Trophoblast cell (in vitro differentiated cells and primary cell): ENCODE measurements at regions not wholly inside any gene's neighbourhood (a gene's known extent, or its start where the extent isn't known, plus 50 kb on each side); places are given as distances from the start of the nearest gene placed in this dataset.

ENCODE experiments used
- DNase-seq, 2 donors: peaks; one replicate each; pipeline ENCODE4 v3.0.0-alpha.2; 2016
- H2AFZ ChIP-seq: 2 replicates; pipeline ENCODE4 v1.6.1; 2013; ENCODE audit warnings: low read length, moderate library complexity, mild to moderate bottlenecking; ENCODE audit not compliant: insufficient read depth, poor library complexity
- H2AK5ac ChIP-seq: 2 replicates; pipeline ENCODE4 v1.6.1; 2013; ENCODE audit warnings: mild to moderate bottlenecking, low read length
- H2BK120ac ChIP-seq: 2 replicates; pipeline ENCODE4 v1.6.1; 2013; ENCODE audit warnings: low read length, mild to moderate bottlenecking, moderate library complexity; ENCODE audit not compliant: insufficient read depth, poor library complexity
- H2BK12ac ChIP-seq: 2 replicates; pipeline ENCODE4 v1.6.1; 2013; ENCODE audit warnings: mild to moderate bottlenecking, low read length, moderate library complexity
- H2BK5ac ChIP-seq: 2 replicates; pipeline ENCODE4 v1.6.1; 2013; ENCODE audit warnings: low read length, low read depth, moderate library complexity, mild to moderate bottlenecking; ENCODE audit not compliant: poor library complexity
- H3K14ac ChIP-seq: 2 replicates; pipeline ENCODE4 v1.6.1; 2013; ENCODE audit warnings: mild to moderate bottlenecking, low read length
- H3K18ac ChIP-seq: 2 replicates; pipeline ENCODE4 v1.6.1; 2013; ENCODE audit warnings: mild to moderate bottlenecking, low read length
- H3K23ac ChIP-seq: 2 replicates; pipeline ENCODE4 v1.6.1; 2013; ENCODE audit warnings: low read length
- H3K27ac ChIP-seq: 2 replicates; pipeline ENCODE4 v1.5.1; 2013; ENCODE audit warnings: low read depth, mild to moderate bottlenecking, inconsistent platforms, low read length, moderate library complexity
- H3K27me3 ChIP-seq: 2 replicates; pipeline ENCODE4 v1.6.1; 2013; ENCODE audit warnings: inconsistent platforms, mild to moderate bottlenecking, low read length, moderate library complexity; ENCODE audit not compliant: insufficient read depth
- H3K36me3 ChIP-seq, 2 experiments: 1 replicate in 1 of 2; 2 replicates in 1 of 2; pipeline ENCODE4 v1.6.1; 2013; ENCODE audit warnings: low read length in 2 of 2, mild to moderate bottlenecking in 2 of 2, moderate library complexity in 1 of 2; ENCODE audit not compliant: insufficient read depth in 2 of 2, control insufficient read depth in 1 of 2
- H3K4ac ChIP-seq: 2 replicates; pipeline ENCODE4 v1.6.1; 2013; ENCODE audit warnings: low read depth, mild to moderate bottlenecking, low read length, moderate library complexity
- H3K4me1 ChIP-seq, 2 experiments: 1 replicate in 1 of 2; 2 replicates in 1 of 2; pipeline ENCODE4 v1.6.1; 2013; ENCODE audit warnings: low read length in 2 of 2, mild to moderate bottlenecking in 2 of 2, moderate library complexity in 1 of 2; ENCODE audit not compliant: insufficient read depth in 2 of 2, control insufficient read depth in 1 of 2
- H3K4me2 ChIP-seq: 2 replicates; pipeline ENCODE4 v1.6.1; 2013; ENCODE audit warnings: inconsistent platforms, mild to moderate bottlenecking, low read length, moderate library complexity
- H3K4me3 ChIP-seq: 2 replicates; pipeline ENCODE4 v1.5.1; 2013; ENCODE audit warnings: mild to moderate bottlenecking, low read depth, low read length, inconsistent platforms
- H3K79me1 ChIP-seq: one replicate; pipeline ENCODE4 v1.6.1; 2013; ENCODE audit warnings: low read length
- H3K79me2 ChIP-seq: 2 replicates; pipeline ENCODE4 v1.6.1; 2013; ENCODE audit warnings: low read length, mild to moderate bottlenecking; ENCODE audit not compliant: control insufficient read depth, insufficient read depth, poor library complexity
- H3K9ac ChIP-seq: 2 replicates; pipeline ENCODE4 v1.6.1; 2013; ENCODE audit warnings: mild to moderate bottlenecking, low read length
- H3K9me3 ChIP-seq: 2 replicates; pipeline ENCODE4 v1.6.1; 2013; ENCODE audit warnings: low read depth, mild to moderate bottlenecking, control low read depth, inconsistent platforms, low read length; ENCODE audit not compliant: insufficient read depth
- H4K12ac ChIP-seq: 2 replicates; pipeline ENCODE4 v1.6.1; 2013; ENCODE audit warnings: low read depth, mild to moderate bottlenecking, low read length, moderate library complexity
- H4K8ac ChIP-seq: 2 replicates; pipeline ENCODE4 v1.6.1; 2013; ENCODE audit warnings: low read depth, mild to moderate bottlenecking, low read length, moderate library complexity
- H4K91ac ChIP-seq: one replicate; pipeline ENCODE4 v1.6.1; 2013; ENCODE audit warnings: low read depth, mild to moderate bottlenecking, low read length, moderate library complexity
- WGBS: extraction: QIAGEN DNeasy Blood & Tissue Kit; methylation state at CpG from one replicate; pipeline ENCODE4 v1.1.7; 2013; ENCODE audit warnings: missing lambda C conversion rate; ENCODE audit not compliant: insufficient read length, insufficient coverage; ENCODE audit errors: extremely low coverage; 5-methylcytosine and 5-hydroxymethylcytosine counted together

GRCh38 chr12:128042825-128043224 lies 224.1 kb upstream of the TMEM132C start:
- Histone ChIP-seq H4K91ac (no peak overlapping the region), H2AK5ac (no peak overlapping the region), H3K9me3 (peaks cover 8% of the 10 kb centered on the region), H3K14ac (no peak overlapping the region), H4K12ac (no peak overlapping the region), H3K4ac (no peak overlapping the region), H3K18ac (no peak overlapping the region), H3K4me2 (no peak overlapping the region), H3K27me3 (no peaks in the 10 kb centered on the region), H2BK5ac (no peak overlapping the region), H3K27ac (no peak overlapping the region), H3K79me2 (no peaks in the 10 kb centered on the region), H3K4me3 (no peak overlapping the region), H2BK12ac (no peak overlapping the region), H3K9ac (no peak overlapping the region), H3K4me1 (peaks cover 2 to 7% of the 10 kb centered on the region in 2 experiments), H4K8ac (no peak overlapping the region), H3K23ac (no peak overlapping the region), H2AFZ (no peak overlapping the region), H2BK120ac (no peak overlapping the region), H3K36me3 (no peaks in the 10 kb centered on the region), H3K79me1 (peaks cover 5% of the 10 kb centered on the region)
- no CpG with 5 or more reads among the region's 3 CpGs for whole genome bisulfite sequencing
- no peak for DNase-seq

DNA sequence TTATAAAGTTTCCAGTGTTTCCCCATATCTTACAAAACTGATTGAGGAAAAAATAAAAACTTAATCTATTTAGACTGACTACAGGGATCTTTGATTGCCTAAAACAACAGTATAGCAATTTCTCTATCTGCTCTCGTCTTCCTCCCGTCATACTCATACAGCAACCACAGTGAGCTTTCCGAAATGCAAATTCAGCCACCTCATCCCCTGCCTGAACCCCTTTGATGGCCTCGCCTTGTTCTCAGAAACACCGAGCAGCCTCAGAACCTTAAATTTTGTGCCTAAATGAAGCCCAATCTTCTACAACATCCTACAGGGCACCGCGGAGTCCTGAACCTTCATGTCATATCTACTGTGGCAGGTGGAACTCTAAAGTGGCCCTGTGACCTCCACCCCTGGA lies 223.7 kb upstream of the TMEM132C start:
- no peaks in the 10 kb centered on the region for H3K27me3 ChIP-seq
- no peak overlapping the region for H2AFZ ChIP-seq
- H4K8ac ChIP-seq, result no peak overlapping the region
- no peak overlapping the region for H3K27ac ChIP-seq
- H3K23ac ChIP-seq, result no peak overlapping the region
- no peak overlapping the region for H3K4ac ChIP-seq
- H3K4me1 ChIP-seq, result peaks cover 2 to 7% of the 10 kb centered on the region in 2 experiments
- H4K12ac ChIP-seq, result no peak overlapping the region
- no peaks in the 10 kb centered on the region for H3K36me3 ChIP-seq
- no peak overlapping the region for H2BK5ac ChIP-seq
- peaks cover 5% of the 10 kb centered on the region for H3K79me1 ChIP-seq
- H3K18ac ChIP-seq, result no peak overlapping the region
- no CpG with 5 or more reads among the region's 7 CpGs for WGBS
- H4K91ac ChIP-seq, result no peak overlapping the region
- no peaks in the 10 kb centered on the region for H3K79me2 ChIP-seq
- H3K9me3 ChIP-seq, result peaks cover 8% of the 10 kb centered on the region
- H2AK5ac ChIP-seq, result no peak overlapping the region
- no peak overlapping the region for H3K4me2 ChIP-seq
- H3K14ac ChIP-seq, result no peak overlapping the region
- no peak overlapping the region for H3K4me3 ChIP-seq
- H2BK120ac ChIP-seq, result no peak overlapping the region
- H2BK12ac ChIP-seq, result no peak overlapping the region
- no peak overlapping the region for H3K9ac ChIP-seq
- DNase-seq, result no peak

- Histone ChIP-seq H3K79me1 (no peaks in the 10 kb centered on the region), H3K36me3 (no peaks in the 10 kb centered on the region)
Observed at GRCh38 chr12:128047266-128048060, 219.5 kb upstream of the TMEM132C start.

GRCh38 chr12:128052331-128052730 lies 214.6 kb upstream of the TMEM132C start:
- Histone ChIP-seq H2BK12ac (no peak overlapping the region), H3K4ac (no peak overlapping the region), H3K14ac (no peak overlapping the region), H2BK5ac (no peak overlapping the region), H3K79me2 (no peaks in the 10 kb centered on the region), H3K18ac (no peak overlapping the region), H3K4me2 (no peak overlapping the region), H3K9me3 (no peaks in the 10 kb centered on the region), H4K12ac (no peak overlapping the region), H3K79me1 (no peaks in the 10 kb centered on the region), H2BK120ac (no peak overlapping the region), H3K27me3 (no peaks in the 10 kb centered on the region), H3K23ac (no peak overlapping the region), H3K9ac (no peak overlapping the region), H2AFZ (no peak overlapping the region), H4K91ac (no peak overlapping the region), H4K8ac (no peak overlapping the region), H2AK5ac (no peak overlapping the region), H3K36me3 (no peaks in the 10 kb centered on the region), H3K27ac (no peak overlapping the region), H3K4me3 (no peak overlapping the region), H3K4me1 (peaks cover 0 to 6% of the 10 kb centered on the region in 2 experiments)
- no CpG with 5 or more reads among the region's 8 CpGs for WGBS
- DNase-seq, result no peak

More at GRCh38 chr12:128047266-128048060, 219.5 kb upstream of the TMEM132C start:
- Histone ChIP-seq H4K12ac (no peak overlapping the region), H2BK5ac (no peak overlapping the region), H2AK5ac (no peak overlapping the region), H2AFZ (no peak overlapping the region), H3K4me2 (no peak overlapping the region), H3K9ac (no peak overlapping the region), H3K27ac (no peak overlapping the region), H3K23ac (no peak overlapping the region), H3K18ac (no peak overlapping the region), H3K14ac (no peak overlapping the region), H4K8ac (no peak overlapping the region), H4K91ac (no peak overlapping the region), H3K79me2 (no peaks in the 10 kb centered on the region), H3K4me3 (no peak overlapping the region), H3K4me1 (no peaks in the 10 kb centered on the region), H2BK12ac (no peak overlapping the region), H3K27me3 (no peaks in the 10 kb centered on the region), H2BK120ac (no peak overlapping the region), H3K9me3 (peaks cover 2% of the 10 kb centered on the region), H3K4ac (no peak overlapping the region)
- WGBS, result no CpG with 5 or more reads among the region's 3 CpGs
- no peak for DNase-seq
